HEK293T (cell line): ENCODE measurements at regions not wholly inside any gene's neighbourhood (a gene's known extent, or its start where the extent isn't known, plus 50 kb on each side); places are given as distances from the start of the nearest gene placed in this dataset.

ENCODE experiments used
- CTCF ChIA-PET: fragments of 350-600 bp; formaldehyde crosslinking; extraction: SDS; loops from one replicate; lab custom pipeline; 2021; ENCODE audit warnings: antibody characterized with exemption, inconsistent platforms; lab: Yijun Ruan, JAX
- POLR2A ChIA-PET: fragments of 350-600 bp; formaldehyde crosslinking; extraction: SDS; loops from one replicate; lab custom pipeline; 2020; ENCODE audit warnings: antibody characterized with exemption, inconsistent platforms; lab: Yijun Ruan, JAX
- DNase-seq: peaks from one replicate; pipeline ENCODE4 v3.0.0; 2012; ENCODE audit warnings: mixed read lengths; ENCODE audit errors: extremely low spot score
- ARNT ChIP-seq: fragments of 450-650 bp; IDR thresholded peaks from 2 replicates; pipeline ENCODE4 v1.6.1; 2017; ENCODE audit warnings: mild to moderate bottlenecking
- BHLHE40 ChIP-seq: fragments of 450-650 bp; IDR thresholded peaks from 2 replicates; pipeline ENCODE4 v1.6.1; 2016; ENCODE audit warnings: mild to moderate bottlenecking, moderate library complexity, borderline replicate concordance
- CTBP1 ChIP-seq: fragments of 450-650 bp; IDR thresholded peaks from 2 replicates; pipeline ENCODE4 v1.6.1; 2016; ENCODE audit warnings: borderline replicate concordance
- ELF4 ChIP-seq: fragments of 450-650 bp; IDR thresholded peaks from 2 replicates; pipeline ENCODE4 v1.6.1; 2017; ENCODE audit warnings: antibody characterized with exemption
- FOXA1 ChIP-seq: fragments of 450-650 bp; IDR thresholded peaks from 2 replicates; pipeline ENCODE4 v1.6.1; 2016; ENCODE audit warnings: mild to moderate bottlenecking
- FOXK2 ChIP-seq: fragments of 450-650 bp; IDR thresholded peaks from 2 replicates; pipeline ENCODE4 v1.6.1; 2016; ENCODE audit warnings: mild to moderate bottlenecking
- FOXM1 ChIP-seq: fragments of 450-650 bp; IDR thresholded peaks from 2 replicates; pipeline ENCODE4 v1.6.1; 2017; ENCODE audit warnings: mild to moderate bottlenecking, borderline replicate concordance
- HDGF ChIP-seq: fragments of 450-650 bp; IDR thresholded peaks from 2 replicates; pipeline ENCODE4 v1.6.1; 2017; ENCODE audit warnings: antibody characterized with exemption, borderline replicate concordance
- L3MBTL2 ChIP-seq: fragments of 450-650 bp; conservative IDR thresholded peaks from 2 replicates; pipeline ENCODE4 v1.6.1; 2016; ENCODE audit warnings: mild to moderate bottlenecking
- LEF1 ChIP-seq: fragments of 450-650 bp; IDR thresholded peaks from 2 replicates; pipeline ENCODE4 v1.6.1; 2017; ENCODE audit warnings: mild to moderate bottlenecking, borderline replicate concordance
- NFRKB ChIP-seq: fragments of 450-650 bp; IDR thresholded peaks from 2 replicates; pipeline ENCODE4 v1.6.1; 2016; ENCODE audit warnings: mild to moderate bottlenecking, moderate library complexity
- PKNOX1 ChIP-seq: fragments of 450-650 bp; IDR thresholded peaks from 2 replicates; pipeline ENCODE4 v1.6.1; 2016
- SP1 ChIP-seq: fragments of 450-650 bp; IDR thresholded peaks from 2 replicates; pipeline ENCODE4 v1.6.1; 2017
- SUZ12 ChIP-seq: fragments of 450-650 bp; IDR thresholded peaks from 2 replicates; pipeline ENCODE4 v1.6.1; 2016; ENCODE audit warnings: mild to moderate bottlenecking
- TARDBP ChIP-seq: fragments of 450-650 bp; IDR thresholded peaks from 2 replicates; pipeline ENCODE4 v1.6.1; 2016
- ZNF384 ChIP-seq: fragments of 450-650 bp; IDR thresholded peaks from 2 replicates; pipeline ENCODE4 v1.6.1; 2016

- ChIA-PET CTCF (interaction anchor here (0.6 kb wide), 2 partner anchors 715 to 1356 kb away, joined by 3 to 6 read pairs; no protein-coding TSS in a partner anchor), POLR2A (no interaction called here)
- TF ChIP-seq FOXM1 (no peak), ZNF384 (peak; percentile 19; the same call in 1 of the 2 replicates), HDGF (no peak), NFRKB (no peak), FOXA1 (no peak), SP1 (no peak), SUZ12 (no peak)
- peak; percentile 45 for DNase-seq
Measured at GRCh38 chr1:90402893-90403849, 313.9 kb downstream of the BARHL2 start.

GRCh38 chr1:90400131-90400530, 317.0 kb downstream of the BARHL2 start:
- no peak for DNase-seq
- ChIA-PET POLR2A (no interaction called here), CTCF (no interaction called here)
- TF ChIP-seq NFRKB (no peak), BHLHE40 (no peak), FOXA1 (no peak), PKNOX1 (no peak), ELF4 (no peak), HDGF (no peak), FOXM1 (no peak), CTBP1 (no peak), L3MBTL2 (no peak), LEF1 (no peak), FOXK2 (no peak), ZNF384 (no peak), ARNT (no peak)

GRCh38 chr1:90396917-90397316, 320.2 kb downstream of the BARHL2 start:
- no peak for DNase-seq
- TF ChIP-seq ELF4, result no peak
- TF ChIP-seq ARNT, result no peak
- no peak for TF ChIP-seq SUZ12
- TF ChIP-seq ZNF384, result no peak
- TF ChIP-seq TARDBP, result no peak
- no peak for TF ChIP-seq NFRKB
- POLR2A ChIA-PET, result no interaction called here
- CTCF ChIA-PET, result no interaction called here

GRCh38 chr1:90394247-90394646, 322.9 kb downstream of the BARHL2 start:
- no peak for DNase-seq
- CTCF ChIA-PET, result no interaction called here
- POLR2A ChIA-PET, result no interaction called here
- TF ChIP-seq ZNF384 (no peak), FOXK2 (no peak), PKNOX1 (no peak), L3MBTL2 (no peak), BHLHE40 (no peak)

GRCh38 chr1:90393025-90393424, 324.1 kb downstream of the BARHL2 start:
- TF ChIP-seq FOXA1 (no peak), SP1 (no peak), ARNT (no peak), CTBP1 (no peak), L3MBTL2 (no peak), FOXM1 (no peak), ZNF384 (no peak)
- no peak for DNase-seq
- ChIA-PET POLR2A (no interaction called here), CTCF (no interaction called here)

- ChIA-PET POLR2A (no interaction called here), CTCF (no interaction called here)
- DNase-seq, result no peak
- no peak for TF ChIP-seq FOXK2
- TF ChIP-seq PKNOX1, result no peak
- TF ChIP-seq FOXA1, result no peak
- TF ChIP-seq SUZ12, result no peak
- TF ChIP-seq ELF4, result no peak
- TF ChIP-seq ZNF384, result no peak
- no peak for TF ChIP-seq ARNT
- no peak for TF ChIP-seq CTBP1
- TF ChIP-seq FOXM1, result no peak
- TF ChIP-seq NFRKB, result no peak
- TF ChIP-seq TARDBP, result no peak
- no peak for TF ChIP-seq HDGF
- TF ChIP-seq L3MBTL2, result no peak
- TF ChIP-seq BHLHE40, result no peak
- no peak for TF ChIP-seq SP1
- no peak for TF ChIP-seq LEF1
Measured at GRCh38 chr1:90391126-90391525, 326.0 kb downstream of the BARHL2 start.

GRCh38 chr1:90387805-90388204, 329.3 kb downstream of the BARHL2 start:
- ChIA-PET CTCF (no interaction called here), POLR2A (no interaction called here)
- DNase-seq, result no peak
- TF ChIP-seq ZNF384 (no peak), FOXK2 (no peak), ARNT (no peak), LEF1 (no peak), SP1 (no peak), PKNOX1 (no peak), FOXA1 (no peak), TARDBP (no peak), NFRKB (no peak), SUZ12 (no peak), BHLHE40 (no peak), FOXM1 (no peak), CTBP1 (no peak), L3MBTL2 (no peak), HDGF (no peak), ELF4 (no peak)
